Endodermal cell (in vitro differentiated cells): ENCODE measurements at regions not wholly inside any gene's neighbourhood (a gene's known extent, or its start where the extent isn't known, plus 50 kb on each side); places are given as distances from the start of the nearest gene placed in this dataset.

Source experiments
- DNase-seq: peaks from one replicate; pipeline ENCODE4 v3.0.0-alpha.2; 2017
- H3K27ac ChIP-seq: 2 replicates; pipeline ENCODE4 v1.5.1; 2013; ENCODE audit warnings: mild to moderate bottlenecking, low read depth, low read length, moderate library complexity
- H3K27me3 ChIP-seq: 2 replicates; pipeline ENCODE4 v1.6.1; 2013; ENCODE audit warnings: mild to moderate bottlenecking, low read length, moderate library complexity; ENCODE audit not compliant: insufficient read depth, control insufficient read depth, poor library complexity, severe bottlenecking
- H3K36me3 ChIP-seq: 2 replicates; pipeline ENCODE4 v1.7.0; 2013; ENCODE audit warnings: mild to moderate bottlenecking, low read length, moderate library complexity; ENCODE audit not compliant: control insufficient read depth, insufficient read depth
- H3K4me1 ChIP-seq: one replicate; pipeline ENCODE4 v1.7.0; 2013; ENCODE audit warnings: low read length; ENCODE audit not compliant: control insufficient read depth, insufficient read depth
- H3K4me3 ChIP-seq: 2 replicates; pipeline ENCODE4 v1.5.1; 2013; ENCODE audit warnings: mild to moderate bottlenecking, low read length, moderate library complexity
- H3K9ac ChIP-seq: 2 replicates; pipeline ENCODE4 v1.6.1; 2013; ENCODE audit warnings: mild to moderate bottlenecking, low read length, moderate library complexity; ENCODE audit not compliant: poor library complexity, severe bottlenecking; ENCODE audit errors: extremely low read depth
- H3K9me3 ChIP-seq: 2 replicates; pipeline ENCODE4 v1.6.1; 2013; ENCODE audit warnings: mild to moderate bottlenecking, low read length, moderate library complexity; ENCODE audit not compliant: control insufficient read depth
- H3K27ac Mint-ChIP-seq: 2 replicates; pipeline ENCODE4 v1.8.0; 2020; ENCODE audit warnings: mixed read lengths
- H3K27me3 Mint-ChIP-seq: 2 replicates; pipeline ENCODE4 v1.8.0; 2021; ENCODE audit warnings: mild to moderate bottlenecking, mixed read lengths; ENCODE audit not compliant: insufficient read depth
- H3K36me3 Mint-ChIP-seq: 2 replicates; pipeline ENCODE4 v1.8.0; 2020; ENCODE audit warnings: low read depth, mixed read lengths
- H3K4me1 Mint-ChIP-seq: 2 replicates; pipeline ENCODE4 v1.8.0; 2020; ENCODE audit warnings: mixed read lengths
- H3K4me3 Mint-ChIP-seq: 2 replicates; pipeline ENCODE4 v1.8.0; 2020; ENCODE audit warnings: mild to moderate bottlenecking, moderate library complexity, mixed read lengths
- H3K9me3 Mint-ChIP-seq: 2 replicates; pipeline ENCODE4 v1.8.0; 2020; ENCODE audit warnings: mild to moderate bottlenecking, mixed read lengths
- CTCF ChIP-seq: fragments of 200-600 bp; sonication (generic); conservative IDR thresholded peaks from 2 replicates; pipeline ENCODE4 v1.5.0; 2021; ENCODE audit warnings: antibody characterized with exemption, mild to moderate bottlenecking
- WGBS, 2 experiments: methylation state at CpG; one replicate each; pipeline versions ENCODE4 v1.1.5 to v1.1.7; 2013; ENCODE audit warnings: missing lambda C conversion rate in 2 of 2, mixed read lengths in 1 of 2; ENCODE audit not compliant: insufficient coverage in 1 of 2, insufficient read length in 1 of 2; 5-methylcytosine and 5-hydroxymethylcytosine counted together

GRCh38 chr14:84694161-84694560 is 835.8 kb upstream of the FLRT2 start:
- Histone ChIP-seq H3K9ac (no peak overlapping the region), H3K27me3 (no peaks in the 10 kb centered on the region), H3K27ac (no peak overlapping the region), H3K4me1 (no peaks in the 10 kb centered on the region), H3K4me3 (no peak overlapping the region), H3K9me3 (no peaks in the 10 kb centered on the region), H3K36me3 (no peaks in the 10 kb centered on the region)
- Mint-ChIP-seq H3K4me3 (no peak overlapping the region), H3K36me3 (no peaks in the 10 kb centered on the region), H3K9me3 (no peaks in the 10 kb centered on the region), H3K4me1 (peaks cover 10% of the 10 kb centered on the region), H3K27ac (no peak overlapping the region), H3K27me3 (no peaks in the 10 kb centered on the region)
- no peak for TF ChIP-seq CTCF
- DNase-seq: no peak

GRCh38 chr14:84704601-84705000 is 825.3 kb upstream of the FLRT2 start:
- no peak overlapping the region for H3K27ac Mint-ChIP-seq
- TF ChIP-seq CTCF: no peak
- H3K27me3 ChIP-seq: no peaks in the 10 kb centered on the region
- H3K9ac ChIP-seq: no peak overlapping the region
- no peaks in the 10 kb centered on the region for H3K4me1 ChIP-seq
- 98 to 100% methylated on average over 1 to 2 of the region's 2 CpGs for WGBS, 2 experiments
- no peaks in the 10 kb centered on the region for H3K27me3 Mint-ChIP-seq
- H3K27ac ChIP-seq: no peak overlapping the region
- H3K4me1 Mint-ChIP-seq: peaks cover 17% of the 10 kb centered on the region
- no peaks in the 10 kb centered on the region for H3K9me3 ChIP-seq
- no peaks in the 10 kb centered on the region for H3K9me3 Mint-ChIP-seq
- H3K4me3 Mint-ChIP-seq: no peak overlapping the region
- DNase-seq: no peak
- H3K4me3 ChIP-seq: no peak overlapping the region
- H3K36me3 Mint-ChIP-seq: no peaks in the 10 kb centered on the region
- no peaks in the 10 kb centered on the region for H3K36me3 ChIP-seq

GRCh38 chr14:84707830-84708229 is 822.1 kb upstream of the FLRT2 start:
- Mint-ChIP-seq H3K4me3 (no peak overlapping the region), H3K4me1 (peaks cover 12% of the 10 kb centered on the region), H3K9me3 (no peaks in the 10 kb centered on the region), H3K27me3 (no peaks in the 10 kb centered on the region), H3K27ac (no peak overlapping the region), H3K36me3 (no peaks in the 10 kb centered on the region)
- no peaks in the 10 kb centered on the region for H3K4me1 ChIP-seq
- 43% methylated on average over 1 of the region's 1 CpG; no CpG with 5 or more reads in 1 of the 2 experiments for WGBS, 2 experiments
- no peak overlapping the region for H3K9ac ChIP-seq
- H3K27ac ChIP-seq: no peak overlapping the region
- no peak for TF ChIP-seq CTCF
- H3K36me3 ChIP-seq: no peaks in the 10 kb centered on the region
- DNase-seq: peak; percentile 71
- H3K9me3 ChIP-seq: no peaks in the 10 kb centered on the region
- no peak overlapping the region for H3K4me3 ChIP-seq
- no peaks in the 10 kb centered on the region for H3K27me3 ChIP-seq
